Smooth muscle cell (in vitro differentiated cells): ENCODE measurements at regions not wholly inside any gene's neighbourhood (a gene's known extent, or its start where the extent isn't known, plus 50 kb on each side); places are given as distances from the start of the nearest gene placed in this dataset.
A peak's percentile ranks its signal among the peaks of the same experiment; 100 is the strongest.

Experiments
- DNase-seq: peaks from one replicate; lab custom pipeline; 2025; ENCODE audit not compliant: unreplicated experiment; lab: John Stamatoyannopoulos, UW
- H2AFZ ChIP-seq: fragments of 200-600 bp; sonication (generic); 2 replicates; pipeline ENCODE4 v1.6.0; 2016; ENCODE audit warnings: antibody characterized with exemption, low read depth, mild to moderate bottlenecking
- H3F3A ChIP-seq: fragments of 200-600 bp; sonication (generic); 2 replicates; pipeline ENCODE4 v1.6.0; 2017; ENCODE audit warnings: antibody characterized with exemption, low read depth
- H3K27ac ChIP-seq: fragments of 200-600 bp; sonication (generic); 2 replicates; pipeline ENCODE4 v1.5.1; 2016; ENCODE audit warnings: low read depth, mild to moderate bottlenecking
- H3K27me3 ChIP-seq: fragments of 200-600 bp; sonication (generic); 2 replicates; pipeline ENCODE4 v1.6.1; 2016; ENCODE audit warnings: low read depth, mild to moderate bottlenecking
- H3K36me3 ChIP-seq: fragments of 200-600 bp; sonication (generic); 2 replicates; pipeline ENCODE4 v1.5.1; 2016; ENCODE audit warnings: low read depth
- H3K4me1 ChIP-seq: fragments of 200-600 bp; sonication (generic); 2 replicates; pipeline ENCODE4 v1.5.1; 2016; ENCODE audit warnings: low read depth
- H3K4me2 ChIP-seq: fragments of 200-600 bp; sonication (generic); 2 replicates; pipeline ENCODE4 v1.6.0; 2016; ENCODE audit warnings: mild to moderate bottlenecking
- H3K4me3 ChIP-seq: fragments of 200-600 bp; sonication (generic); 2 replicates; pipeline ENCODE4 v1.5.1; 2016; ENCODE audit warnings: mild to moderate bottlenecking
- H3K79me2 ChIP-seq: fragments of 200-600 bp; sonication (generic); 2 replicates; pipeline ENCODE4 v1.6.0; 2016; ENCODE audit warnings: low read depth, mild to moderate bottlenecking
- H3K9ac ChIP-seq: fragments of 200-600 bp; sonication (generic); 2 replicates; pipeline ENCODE4 v1.6.0; 2016; ENCODE audit warnings: low read depth
- H3K9me3 ChIP-seq: fragments of 200-600 bp; sonication (generic); replicated peaks from 2 replicates; pipeline ENCODE4 v1.5.1; 2016; ENCODE audit warnings: low read depth
- H4K20me1 ChIP-seq: fragments of 200-600 bp; sonication (generic); 2 replicates; pipeline ENCODE4 v1.6.0; 2016; ENCODE audit warnings: low read depth
- WGBS: methylation state at CpG from one replicate; pipeline ENCODE4 v1.1.7; 2016; ENCODE audit warnings: low lambda C conversion rate; 5-methylcytosine and 5-hydroxymethylcytosine counted together
- TF ChIP-seq, protein P1 (sequence below): fragments of 200-600 bp; sonication (generic); IDR thresholded peaks from 2 replicates; pipeline ENCODE4 v1.5.1; 2017; ENCODE audit warnings: borderline replicate concordance, mild to moderate bottlenecking, antibody characterized with exemption; ENCODE audit not compliant: insufficient read depth, poor library complexity, severe bottlenecking

DNA sequence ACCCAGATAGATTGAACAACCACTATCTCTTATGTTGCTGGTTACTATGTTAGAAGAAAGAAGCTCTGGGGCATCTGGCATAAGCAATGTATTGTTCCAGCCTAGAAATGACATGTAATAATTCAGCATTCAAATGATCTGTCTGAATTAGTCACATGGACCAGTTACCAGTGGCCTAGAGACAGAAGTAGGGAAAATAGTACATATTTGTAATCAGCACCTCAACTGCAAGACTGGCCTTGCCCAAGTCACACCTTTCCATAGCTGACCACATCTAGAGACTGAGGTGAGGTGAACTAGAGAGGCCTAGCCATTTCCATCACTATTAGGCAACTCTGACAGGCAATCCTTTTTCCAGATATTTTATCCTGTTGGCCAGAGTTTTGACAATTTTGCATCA lies 315.6 kb upstream of the KCND2 start:
- Histone ChIP-seq H3K27ac (no peak overlapping the region), H3F3A (peaks cover 3% of the 10 kb centered on the region), H4K20me1 (no peaks in the 10 kb centered on the region), H3K27me3 (no peaks in the 10 kb centered on the region), H3K36me3 (no peaks in the 10 kb centered on the region), H2AFZ (no peak overlapping the region), H3K9me3 (no peaks in the 10 kb centered on the region), H3K4me1 (peaks cover 8% of the 10 kb centered on the region), H3K79me2 (no peaks in the 10 kb centered on the region), H3K4me2 (no peak overlapping the region), H3K4me3 (no peak overlapping the region), H3K9ac (no peak overlapping the region)
- TF ChIP-seq, protein P1, sequence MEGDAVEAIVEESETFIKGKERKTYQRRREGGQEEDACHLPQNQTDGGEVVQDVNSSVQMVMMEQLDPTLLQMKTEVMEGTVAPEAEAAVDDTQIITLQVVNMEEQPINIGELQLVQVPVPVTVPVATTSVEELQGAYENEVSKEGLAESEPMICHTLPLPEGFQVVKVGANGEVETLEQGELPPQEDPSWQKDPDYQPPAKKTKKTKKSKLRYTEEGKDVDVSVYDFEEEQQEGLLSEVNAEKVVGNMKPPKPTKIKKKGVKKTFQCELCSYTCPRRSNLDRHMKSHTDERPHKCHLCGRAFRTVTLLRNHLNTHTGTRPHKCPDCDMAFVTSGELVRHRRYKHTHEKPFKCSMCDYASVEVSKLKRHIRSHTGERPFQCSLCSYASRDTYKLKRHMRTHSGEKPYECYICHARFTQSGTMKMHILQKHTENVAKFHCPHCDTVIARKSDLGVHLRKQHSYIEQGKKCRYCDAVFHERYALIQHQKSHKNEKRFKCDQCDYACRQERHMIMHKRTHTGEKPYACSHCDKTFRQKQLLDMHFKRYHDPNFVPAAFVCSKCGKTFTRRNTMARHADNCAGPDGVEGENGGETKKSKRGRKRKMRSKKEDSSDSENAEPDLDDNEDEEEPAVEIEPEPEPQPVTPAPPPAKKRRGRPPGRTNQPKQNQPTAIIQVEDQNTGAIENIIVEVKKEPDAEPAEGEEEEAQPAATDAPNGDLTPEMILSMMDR, result no peak
- no peak for DNase-seq

DNA sequence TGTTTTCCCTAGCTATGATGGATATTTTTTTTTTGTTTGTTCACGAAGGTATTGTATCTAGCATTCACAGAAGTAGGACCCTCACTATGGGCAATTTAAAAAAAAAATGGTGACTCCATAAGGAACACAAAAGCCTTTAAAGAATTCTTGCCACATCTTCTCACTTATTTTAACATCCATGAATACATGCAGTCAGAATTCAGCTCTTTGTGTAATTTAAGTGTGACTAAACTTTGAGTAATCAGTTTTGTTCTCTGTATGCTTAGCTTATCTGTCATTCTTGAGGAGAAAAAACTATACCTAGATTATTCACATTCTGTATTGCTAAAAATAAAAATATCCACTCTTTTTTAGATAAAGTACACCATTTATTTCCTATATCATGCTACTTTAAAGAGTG lies 313.2 kb upstream of the KCND2 start:
- Histone ChIP-seq H3K4me3 (no peak overlapping the region), H3K4me1 (peaks cover 22% of the 10 kb centered on the region), H3K4me2 (peak overlapping the region; percentile 41), H3K27me3 (no peaks in the 10 kb centered on the region), H4K20me1 (no peaks in the 10 kb centered on the region), H3K27ac (peak overlapping the region; percentile 55), H3K9me3 (no peaks in the 10 kb centered on the region), H3K79me2 (no peaks in the 10 kb centered on the region), H3K9ac (no peak overlapping the region), H3K36me3 (no peaks in the 10 kb centered on the region), H3F3A (peaks cover 11% of the 10 kb centered on the region), H2AFZ (no peak overlapping the region)
- WGBS, result 93% methylated on average over 1 of the region's 1 CpG
- no peak for DNase-seq
- TF ChIP-seq, protein P1, result no peak

GRCh38 chr7:119963654-119964053 lies 309.3 kb upstream of the KCND2 start:
- peak overlapping the region; percentile 59 for H3K4me2 ChIP-seq
- DNase-seq, result no peak

DNA sequence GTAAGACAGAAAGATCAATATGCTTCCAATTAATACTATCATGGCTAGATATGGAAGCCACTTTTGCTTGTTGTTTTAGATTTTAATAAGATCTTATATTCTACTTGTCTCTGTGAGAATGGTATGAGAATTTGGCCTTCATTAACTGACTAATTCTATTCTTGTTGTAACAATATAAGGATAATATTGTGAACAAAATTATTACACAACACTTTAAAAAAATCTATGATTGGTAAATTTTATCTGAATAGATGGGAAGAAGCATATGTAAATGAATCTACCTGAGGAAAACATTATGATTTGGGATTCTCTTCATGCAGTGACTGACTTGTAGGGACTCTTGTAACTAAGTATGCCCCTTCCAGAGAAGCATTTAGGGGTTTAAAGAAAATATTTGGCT lies 308.9 kb upstream of the KCND2 start:
- no peak for DNase-seq
- peak overlapping the region; percentile 45 for H2AFZ ChIP-seq
- TF ChIP-seq, protein P1, result no peak

More at GRCh38 chr7:119963654-119964053, 309.3 kb upstream of the KCND2 start:
- peak overlapping the region; percentile 76 for H3K27ac ChIP-seq
- peaks cover 19% of the 10 kb centered on the region for H3F3A ChIP-seq
- no peaks in the 10 kb centered on the region for H3K9me3 ChIP-seq
- peak overlapping the region; percentile 45 for H2AFZ ChIP-seq
- H4K20me1 ChIP-seq, result no peaks in the 10 kb centered on the region
- peaks cover 33% of the 10 kb centered on the region for H3K4me1 ChIP-seq
- TF ChIP-seq, protein P1, result no peak
- H3K27me3 ChIP-seq, result no peaks in the 10 kb centered on the region
- H3K36me3 ChIP-seq, result no peaks in the 10 kb centered on the region
- no peak overlapping the region for H3K9ac ChIP-seq
- no peaks in the 10 kb centered on the region for H3K79me2 ChIP-seq
- H3K4me3 ChIP-seq, result no peak overlapping the region

More for the DNA sequence above, 308.9 kb upstream of the KCND2 start:
- Histone ChIP-seq H3K36me3 (no peaks in the 10 kb centered on the region), H3K9ac (no peak overlapping the region), H3K27me3 (no peaks in the 10 kb centered on the region), H3K4me1 (peaks cover 33% of the 10 kb centered on the region), H3K79me2 (no peaks in the 10 kb centered on the region), H3K27ac (peak overlapping the region; percentile 76), H4K20me1 (no peaks in the 10 kb centered on the region), H3F3A (peaks cover 19% of the 10 kb centered on the region), H3K4me2 (peak overlapping the region; percentile 59), H3K4me3 (no peak overlapping the region), H3K9me3 (no peaks in the 10 kb centered on the region)
